GM18517 (cell line): ENCODE measurements at regions not wholly inside any gene's neighbourhood (a gene's known extent, or its start where the extent isn't known, plus 50 kb on each side); places are given as distances from the start of the nearest gene placed in this dataset.
"Not testable (repeated sequence)": the region's sequence is repeated elsewhere in the genome, so short reads cannot be mapped to it uniquely, and the experiment has no call there.

Experiments
- ATAC-seq: cut with Tn5 transposase; IDR thresholded peaks from one replicate; pipeline ENCODE4 v1.9.1; 2021; ENCODE audit warnings: mild to moderate bottlenecking, moderate library complexity; ENCODE audit not compliant: unreplicated experiment

- ATAC-seq, result no peak
These were observed 56.4 kb downstream of the FOXF2 start for GRCh38 chr6:1445650-1446330.

GRCh38 chr6:1449896-1450295 lies 60.5 kb downstream of the FOXF2 start:
- no peak for ATAC-seq

- no peak for ATAC-seq
These were observed 63.6 kb downstream of the FOXF2 start for GRCh38 chr6:1453024-1453423.

- not testable (repeated sequence) for ATAC-seq
These were observed 67.4 kb downstream of the FOXF2 start for GRCh38 chr6:1456816-1457215.

- no peak for ATAC-seq
These were observed 71.8 kb downstream of the FOXF2 start for GRCh38 chr6:1461207-1461606.

- ATAC-seq, result no peak
These were observed 72.4 kb downstream of the FOXF2 start for GRCh38 chr6:1461736-1462135.

GRCh38 chr6:1463275-1463674 lies 73.9 kb downstream of the FOXF2 start:
- no peak for ATAC-seq

- no peak for ATAC-seq
These were observed 74.5 kb downstream of the FOXF2 start for GRCh38 chr6:1463751-1464426.

- no peak for ATAC-seq
These were observed 75.5 kb downstream of the FOXF2 start for GRCh38 chr6:1464781-1465370.

GRCh38 chr6:1468126-1468525 lies 78.8 kb downstream of the FOXF2 start:
- no peak for ATAC-seq

GRCh38 chr6:1470040-1470439 lies 80.7 kb downstream of the FOXF2 start:
- ATAC-seq, result no peak

- no peak for ATAC-seq
These were observed 83.3 kb downstream of the FOXF2 start for GRCh38 chr6:1472643-1473042.

GRCh38 chr6:1473166-1473565 lies 83.8 kb downstream of the FOXF2 start:
- ATAC-seq, result no peak

- no peak for ATAC-seq
These were observed 84.2 kb downstream of the FOXF2 start for GRCh38 chr6:1473598-1473997.

GRCh38 chr6:1474205-1474604 lies 84.8 kb downstream of the FOXF2 start:
- ATAC-seq, result no peak

- ATAC-seq, result no peak
These were observed 85.8 kb downstream of the FOXF2 start for GRCh38 chr6:1475174-1475573.

GRCh38 chr6:1477432-1478090 lies 88.2 kb downstream of the FOXF2 start:
- no peak for ATAC-seq

GRCh38 chr6:1478163-1478826 lies 88.9 kb downstream of the FOXF2 start:
- ATAC-seq, result not testable (repeated sequence)

GRCh38 chr6:1479095-1479494 lies 89.7 kb downstream of the FOXF2 start:
- no peak for ATAC-seq

GRCh38 chr6:1479601-1480221 lies 90.3 kb downstream of the FOXF2 start:
- ATAC-seq, result no peak

- no peak for ATAC-seq
These were observed 91.9 kb downstream of the FOXF2 start for GRCh38 chr6:1481286-1481685.
